NCI-H748 (cell line): ENCODE measurements at regions not wholly inside any gene's neighbourhood (a gene's known extent, or its start where the extent isn't known, plus 50 kb on each side); places are given as distances from the start of the nearest gene placed in this dataset.

Experiments used
- DNase-seq: peaks from one replicate; lab custom pipeline; 2025; ENCODE audit not compliant: unreplicated experiment; lab: John Stamatoyannopoulos, UW

DNA sequence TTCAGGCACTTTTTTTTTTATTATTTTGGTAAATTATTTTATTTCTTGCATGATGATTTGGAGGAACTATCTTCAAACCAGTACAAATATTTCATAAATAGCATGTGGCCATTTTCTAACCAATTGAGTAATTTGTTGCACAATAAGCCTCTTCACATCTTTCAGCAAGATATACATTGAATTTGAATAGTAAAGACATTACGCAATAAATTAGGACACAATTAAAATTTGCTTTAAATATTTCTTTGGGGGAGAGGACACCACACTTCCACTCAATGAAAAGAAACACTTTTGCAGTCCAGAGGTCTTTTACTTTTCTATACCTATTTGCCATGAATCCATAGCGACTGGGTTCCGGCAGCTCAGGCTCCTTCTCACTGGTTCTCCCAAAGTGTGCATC, 762.6 kb upstream of the GOLIM4 start:
- no peak for DNase-seq

GRCh38 chr3:168850109-168850508, 754.4 kb upstream of the GOLIM4 start:
- no peak for DNase-seq

DNA sequence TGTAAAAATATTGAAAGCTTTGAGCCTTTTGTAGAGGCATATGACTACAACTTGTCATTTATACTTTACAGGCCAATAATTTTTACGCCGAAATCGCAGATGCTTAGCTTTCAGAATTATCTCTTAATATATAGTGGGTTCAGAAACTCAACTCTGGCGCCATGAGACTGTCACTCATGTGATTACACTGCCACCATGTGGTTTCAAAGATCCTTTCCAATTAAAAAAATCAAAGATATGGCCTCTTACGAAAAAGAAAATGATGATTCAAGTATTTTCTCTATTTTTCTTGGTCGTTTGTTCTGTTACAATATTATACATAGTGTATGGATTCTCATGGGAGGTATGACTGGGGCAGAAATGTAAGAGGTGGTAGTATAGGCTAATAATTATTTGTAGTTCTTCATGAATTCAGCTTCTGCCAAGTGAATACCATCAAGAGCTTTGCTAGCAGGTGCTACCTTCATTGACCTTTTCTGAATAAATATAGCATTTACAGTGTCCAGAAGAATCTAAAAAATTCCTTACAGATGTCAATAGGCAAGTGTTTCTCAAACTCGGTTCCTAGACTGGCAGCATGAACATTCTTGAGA, 751.7 kb upstream of the GOLIM4 start:
- peak; percentile 25 for DNase-seq

DNA sequence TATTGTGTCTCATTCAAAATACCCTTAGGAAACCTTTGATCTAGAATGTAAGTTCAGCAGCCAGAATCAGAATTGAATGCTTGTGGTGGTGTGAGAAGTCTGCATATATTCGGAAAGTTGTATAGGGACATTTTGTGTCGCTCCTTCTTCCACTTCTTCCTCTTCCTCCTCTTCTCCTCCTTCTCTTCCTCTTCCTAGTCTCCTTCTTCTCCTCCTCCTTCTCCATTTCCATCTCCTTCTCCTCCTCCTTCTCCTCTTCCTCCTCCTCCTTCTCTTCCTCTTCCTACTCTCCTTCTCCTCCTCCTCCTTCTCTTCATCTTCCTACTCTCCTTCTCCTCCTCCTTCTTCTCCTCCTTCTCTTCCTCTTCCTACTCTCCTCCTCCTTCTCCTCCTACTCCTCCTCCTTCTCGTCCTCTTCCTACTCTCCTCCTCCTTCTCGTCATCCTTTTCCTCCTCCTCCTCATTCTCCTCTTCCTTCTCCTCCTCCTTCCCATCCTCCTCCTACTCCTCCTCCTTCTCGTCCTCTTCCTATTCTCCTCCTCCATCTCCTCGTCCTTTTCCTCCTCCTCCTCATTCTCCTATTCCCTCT, 749.3 kb upstream of the GOLIM4 start:
- no peak for DNase-seq

DNA sequence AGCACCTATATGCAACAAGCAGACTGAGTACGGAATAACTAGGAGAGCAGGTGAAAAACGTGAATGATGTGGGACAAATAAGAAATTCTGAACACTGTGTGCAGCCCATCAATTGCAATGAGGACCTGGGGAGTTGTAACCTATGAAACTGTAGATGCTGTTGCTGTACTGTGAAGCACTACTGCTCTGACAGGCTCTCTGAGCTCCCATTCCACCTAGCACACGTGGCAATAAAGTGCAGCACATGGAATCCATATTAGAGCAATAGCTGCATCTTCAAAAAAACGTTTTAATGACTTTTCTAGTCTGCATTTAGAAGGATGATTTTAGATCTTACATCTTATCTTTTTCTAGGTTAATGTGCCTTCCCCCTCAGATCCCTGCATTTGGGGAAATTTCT, 748.7 kb upstream of the GOLIM4 start:
- DNase-seq: no peak

DNA sequence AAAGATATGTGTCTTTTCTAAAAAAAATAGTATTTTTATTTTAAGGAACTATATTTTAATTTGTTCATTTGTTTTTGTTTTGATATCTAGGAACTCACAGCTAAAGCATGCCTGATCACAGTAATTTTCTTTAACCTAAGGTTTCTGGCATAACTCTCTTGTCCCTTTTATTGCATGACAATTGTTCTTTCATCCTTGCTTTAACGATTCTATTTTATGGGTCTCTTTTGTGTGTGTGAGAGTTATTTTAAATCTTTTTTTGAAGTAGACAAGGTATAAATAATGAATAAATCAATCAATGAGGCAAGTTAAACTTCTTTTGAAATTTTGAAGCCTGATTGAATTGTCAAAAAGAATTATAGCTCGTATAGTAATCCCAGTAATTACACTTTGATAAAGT, 747.8 kb upstream of the GOLIM4 start:
- no peak for DNase-seq

DNA sequence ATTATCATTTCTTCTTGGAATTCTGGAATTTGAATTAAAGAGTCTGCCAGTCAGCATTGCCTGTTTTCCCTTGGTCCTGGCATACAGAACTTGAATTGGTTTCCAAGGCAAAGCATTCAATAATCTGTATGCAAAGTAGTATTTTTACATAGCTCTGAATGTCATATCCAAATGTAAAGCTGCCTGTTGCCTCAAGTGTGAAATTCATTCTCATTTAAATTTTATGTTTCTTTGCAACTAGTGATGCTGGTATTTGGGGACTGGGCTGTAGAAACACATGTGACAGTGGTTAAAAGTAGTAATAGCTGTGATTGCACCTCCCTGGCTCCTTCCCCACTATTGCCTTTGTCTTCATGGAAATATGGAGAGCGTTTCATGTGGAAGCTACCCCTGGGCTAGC, 743.9 kb upstream of the GOLIM4 start:
- DNase-seq: no peak

DNA sequence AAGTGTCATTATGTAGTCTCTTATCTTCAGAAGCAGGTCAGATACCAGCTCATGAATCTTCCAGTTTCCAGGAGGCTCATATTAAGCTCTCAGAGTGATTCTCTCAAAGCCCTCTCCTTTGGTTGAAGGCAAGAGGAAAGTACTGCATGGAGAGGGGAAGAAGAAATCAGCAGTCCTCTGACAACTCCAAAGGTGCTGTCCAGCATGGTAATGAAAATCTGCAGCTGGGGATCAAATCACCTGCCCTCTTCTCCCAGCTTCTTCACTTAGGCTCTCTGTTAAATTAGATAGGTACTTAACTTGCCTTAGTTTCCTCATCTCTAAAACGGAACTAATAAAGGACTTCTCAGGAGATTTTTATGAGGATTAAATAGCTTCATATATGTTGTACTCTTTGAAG, 738.8 kb upstream of the GOLIM4 start:
- DNase-seq: no peak

GRCh38 chr3:168828943-168829342, 733.2 kb upstream of the GOLIM4 start:
- no peak for DNase-seq

- no peak for DNase-seq
Observed at GRCh38 chr3:168828536-168828935, 732.8 kb upstream of the GOLIM4 start.

GRCh38 chr3:168828014-168828413, 732.3 kb upstream of the GOLIM4 start:
- DNase-seq: no peak

- DNase-seq: peak; percentile 6
Observed at GRCh38 chr3:168824107-168824506, 728.4 kb upstream of the GOLIM4 start.

DNA sequence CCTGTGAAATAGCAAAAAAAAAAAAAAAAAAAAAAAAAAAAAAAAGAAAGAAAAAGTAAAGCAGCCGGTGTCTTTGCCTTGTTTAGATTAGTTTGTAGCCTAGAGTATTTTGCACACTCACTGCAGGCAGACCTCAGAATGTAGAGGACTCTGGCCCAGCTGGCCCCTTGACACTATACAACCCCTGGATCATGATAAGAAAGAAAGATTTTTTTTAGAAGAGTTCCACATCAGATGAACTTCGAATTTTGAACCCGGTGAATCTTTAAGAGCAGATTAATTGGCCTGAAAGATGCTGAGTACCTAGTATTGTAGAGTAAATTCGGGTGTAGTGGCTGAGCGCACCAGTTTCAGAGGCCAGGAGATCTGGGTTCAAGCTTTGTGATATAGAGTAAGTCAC, 727.7 kb upstream of the GOLIM4 start:
- no peak for DNase-seq

DNA sequence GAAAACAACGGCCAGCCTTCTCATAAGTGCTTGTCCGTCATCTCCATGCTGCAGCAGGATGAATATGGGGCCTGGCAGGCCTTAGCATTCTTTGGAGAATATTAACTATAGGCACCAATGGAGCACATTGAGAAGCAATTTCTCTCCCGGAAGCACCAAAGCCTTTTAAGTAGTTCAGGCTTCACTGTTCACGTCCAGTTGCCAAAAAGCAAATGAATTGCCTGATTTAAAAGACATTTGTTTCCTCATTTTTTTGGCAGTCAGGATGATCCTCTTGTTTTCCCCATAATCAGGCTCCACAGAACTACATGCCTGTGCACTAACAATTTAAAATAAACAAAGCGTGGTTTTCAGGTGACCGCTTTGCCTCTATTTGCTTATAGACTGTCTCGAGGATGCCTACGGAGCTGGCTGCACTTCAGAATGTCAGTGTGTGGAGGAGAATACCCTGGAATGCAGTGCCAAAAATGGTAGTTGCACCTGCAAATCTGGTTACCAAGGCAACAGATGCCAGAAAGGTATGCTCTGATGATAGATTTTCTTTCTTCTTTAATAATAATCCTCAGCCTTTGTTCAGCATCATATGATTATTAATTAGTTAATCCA, 725.2 kb upstream of the GOLIM4 start:
- peak; percentile 1 for DNase-seq

- DNase-seq: no peak
Observed at GRCh38 chr3:168817177-168817576, 721.5 kb upstream of the GOLIM4 start.

GRCh38 chr3:168815946-168816345, 720.2 kb upstream of the GOLIM4 start:
- no peak for DNase-seq

DNA sequence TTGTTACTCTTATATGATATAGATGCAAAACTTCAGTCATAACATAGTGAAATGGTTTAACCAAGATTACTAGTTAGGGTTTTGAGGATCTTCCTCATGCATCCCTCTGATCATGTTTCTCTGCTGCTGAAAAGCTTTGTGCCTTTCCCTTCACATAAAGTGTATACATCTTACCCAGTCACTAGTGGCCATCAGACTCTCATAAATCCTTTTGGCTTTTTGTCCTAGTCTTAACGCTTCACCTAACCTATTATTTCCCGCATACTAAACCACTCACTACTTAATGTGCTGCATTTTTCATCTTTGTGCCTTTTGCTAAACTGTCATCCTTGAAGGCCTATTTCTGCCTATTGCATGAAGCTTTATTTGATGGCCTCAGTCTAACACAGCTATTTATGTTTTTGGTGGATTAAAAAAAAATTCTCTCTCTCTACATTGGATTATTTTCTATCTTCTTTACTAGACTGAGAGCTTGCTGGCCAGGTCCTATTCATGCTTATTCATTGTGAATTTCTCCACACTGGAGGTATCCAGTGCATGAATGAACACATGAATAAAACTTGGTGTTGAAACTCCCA, 717.6 kb upstream of the GOLIM4 start:
- DNase-seq: no peak

DNA sequence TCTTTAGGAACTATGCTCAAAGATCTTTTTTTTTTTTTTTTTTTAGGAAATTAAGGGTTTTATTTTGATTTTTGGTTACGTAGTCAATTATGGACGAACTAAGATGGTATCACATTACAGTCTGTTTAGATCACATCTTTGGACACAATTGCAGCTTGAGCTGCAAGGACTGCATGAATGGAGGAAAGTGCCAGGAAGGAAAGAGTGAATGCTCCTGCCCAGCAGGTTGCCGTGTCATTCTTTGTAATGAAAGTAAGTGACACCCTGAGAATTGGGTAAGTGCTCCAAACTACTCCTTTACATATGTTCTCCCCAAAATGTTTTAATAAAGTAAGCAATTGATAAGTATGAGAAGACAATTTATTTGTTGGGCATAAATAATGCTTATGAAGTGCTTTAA, 716.5 kb upstream of the GOLIM4 start:
- DNase-seq: peak; percentile 38

- no peak for DNase-seq
Observed at GRCh38 chr3:168808596-168808995, 712.9 kb upstream of the GOLIM4 start.

- DNase-seq: no peak
Observed at GRCh38 chr3:168807448-168807847, 711.7 kb upstream of the GOLIM4 start.

- DNase-seq: no peak
Observed at GRCh38 chr3:168806871-168807270, 711.1 kb upstream of the GOLIM4 start.

DNA sequence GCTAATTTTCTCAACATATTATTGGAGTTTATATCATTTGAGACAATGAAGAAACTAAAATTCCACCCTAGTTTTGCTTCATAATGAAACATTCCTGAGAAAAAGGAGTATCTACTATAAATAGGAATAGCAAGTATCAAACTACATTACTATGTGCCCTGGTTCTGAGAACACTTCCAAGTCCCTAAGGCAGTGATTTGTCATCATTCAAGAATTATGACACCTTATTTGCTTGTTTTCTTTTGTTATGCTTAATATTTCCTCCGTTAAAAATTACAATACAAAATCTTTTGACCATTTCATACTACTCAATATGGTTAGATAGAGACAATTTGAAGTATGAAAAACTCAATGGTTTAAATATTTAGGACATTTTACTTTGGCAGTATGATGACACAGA, 707.8 kb upstream of the GOLIM4 start:
- no peak for DNase-seq

DNA sequence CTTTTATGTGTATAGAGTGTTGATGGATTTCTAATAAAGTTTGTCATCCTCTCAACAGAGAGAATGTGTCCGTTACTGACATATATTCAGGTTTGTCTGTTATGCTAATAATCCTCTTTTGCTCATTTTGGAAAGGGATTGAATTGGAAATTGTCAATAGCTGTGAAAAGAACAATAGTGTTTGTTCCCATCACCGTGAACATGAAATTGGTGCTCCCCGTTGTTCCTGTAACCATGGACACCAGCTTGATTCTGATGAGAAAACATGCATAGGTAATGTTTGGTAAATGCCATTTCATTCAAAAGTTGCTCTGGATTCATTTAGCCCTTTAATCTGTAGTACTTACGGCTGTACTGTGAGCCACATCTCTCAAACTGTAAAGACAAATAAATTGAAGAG, 707.0 kb upstream of the GOLIM4 start:
- peak; percentile 44 for DNase-seq
